ENCODE measurements at regions not wholly inside any gene's neighbourhood (a gene's known extent, or its start where the extent isn't known, plus 50 kb on each side); places are given as distances from the start of the nearest gene placed in this dataset.
"Not testable (repeated sequence)": the region's sequence is repeated elsewhere in the genome, so short reads cannot be mapped to it uniquely, and the experiment has no call there.

DNA sequence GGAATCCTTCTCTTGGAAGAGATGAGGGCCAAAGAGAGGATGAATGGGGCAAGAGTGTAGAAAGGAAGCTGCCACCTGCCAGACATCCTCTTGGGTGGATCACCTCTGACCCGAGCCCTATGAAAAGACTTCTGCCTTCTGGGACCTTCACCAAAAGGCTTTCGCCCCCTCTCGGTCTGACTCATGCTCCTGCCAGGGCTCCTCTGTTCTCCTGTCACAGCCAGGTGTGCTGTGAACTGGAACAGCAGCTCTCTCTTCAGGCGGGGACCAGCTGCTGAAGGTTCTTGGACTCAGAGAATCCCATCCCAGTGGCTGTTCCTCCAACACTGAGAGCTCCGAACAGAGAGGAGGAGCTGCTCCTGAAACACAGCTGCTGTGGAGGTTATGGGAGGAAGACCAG lies 96.6 kb upstream of the AKAP13 start:
- H3K36me3 ChIP-seq (ENCODE audit: control insufficient read depth in 1 of 2, insufficient read depth in 2 of 2, low read depth in 1 of 2, low read length in 2 of 2); H2AFZ ChIP-seq (ENCODE audit: low read depth, low read length); H3K27ac ChIP-seq (ENCODE audit: low read length, poor library complexity, severe bottlenecking); H2AK5ac ChIP-seq (ENCODE audit: low read length, severe bottlenecking); H2BK15ac ChIP-seq (ENCODE audit: low read depth, poor library complexity, severe bottlenecking); H3K79me1 ChIP-seq (replicated peaks; ENCODE audit: low read length, poor library complexity, severe bottlenecking); H3K14ac ChIP-seq (ENCODE audit: low read length in 2 of 2); H3K27me3 ChIP-seq (ENCODE audit: control insufficient read depth in 1 of 2, insufficient read depth in 1 of 2, low read length in 2 of 2); H3K9me3 ChIP-seq (ENCODE audit: control insufficient read depth, low read length); H3K4me1 ChIP-seq (ENCODE audit: control insufficient read depth, insufficient read depth, low read depth, low read length); H2BK5ac ChIP-seq (ENCODE audit: low read depth, low read length, poor library complexity, severe bottlenecking); H2BK120ac ChIP-seq (ENCODE audit: low read depth, low read length); H3K4ac ChIP-seq (ENCODE audit: low read depth in 1 of 2, low read length in 2 of 2); H4K91ac ChIP-seq (ENCODE audit: low read length); H3K23ac ChIP-seq (ENCODE audit: low read length in 2 of 2); H3K9ac ChIP-seq (ENCODE audit: low read length); H2BK12ac ChIP-seq (ENCODE audit: low read length in 2 of 2); H3K4me3 ChIP-seq (ENCODE audit: insufficient read depth in 1 of 2, low read depth in 1 of 2, low read length in 2 of 2); DNase-seq; H3K18ac ChIP-seq (ENCODE audit: low read depth in 1 of 2, low read length in 2 of 2); H4K8ac ChIP-seq (ENCODE audit: low read length); H3K4me2 ChIP-seq (ENCODE audit: low read length, poor library complexity, severe bottlenecking): not testable (repeated sequence)
- 61% methylated on average over 5 of the region's 5 CpGs for WGBS

DNA sequence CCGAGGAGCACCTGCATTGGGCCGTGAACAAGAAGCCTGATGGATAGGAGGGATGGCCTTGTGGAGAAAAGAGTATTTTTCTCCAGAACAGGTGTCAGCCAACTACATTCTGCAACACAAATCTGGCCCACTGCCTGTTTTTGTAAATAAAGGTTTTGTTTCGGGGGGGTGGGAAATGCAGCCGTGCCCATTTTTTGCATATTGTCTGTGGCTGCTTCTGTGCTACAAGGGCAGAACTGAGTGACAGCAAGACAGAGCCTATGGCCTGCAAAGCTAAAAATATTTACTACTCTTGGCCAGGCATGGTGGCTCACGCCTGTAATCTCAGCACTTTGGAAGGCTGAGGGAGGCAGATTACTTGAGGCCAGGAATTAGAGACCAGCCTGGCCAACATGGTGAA lies 95.9 kb upstream of the AKAP13 start:
- no peak overlapping the region for H3K23ac ChIP-seq (ENCODE audit: low read length in 2 of 2)
- H2BK15ac ChIP-seq (ENCODE audit: low read depth, poor library complexity, severe bottlenecking), result no peak overlapping the region
- no peak overlapping the region for H3K4ac ChIP-seq (ENCODE audit: low read depth in 1 of 2, low read length in 2 of 2)
- H3K4me1 ChIP-seq (ENCODE audit: control insufficient read depth, insufficient read depth, low read depth, low read length), result no peaks in the 10 kb centered on the region
- H3K4me2 ChIP-seq (ENCODE audit: low read length, poor library complexity, severe bottlenecking), result no peak overlapping the region
- H4K91ac ChIP-seq (ENCODE audit: low read length), result no peak overlapping the region
- H4K8ac ChIP-seq (ENCODE audit: low read length), result no peak overlapping the region
- H3K27me3 ChIP-seq (ENCODE audit: control insufficient read depth in 1 of 2, insufficient read depth in 1 of 2, low read length in 2 of 2), result no peaks in the 10 kb centered on the region
- H3K27ac ChIP-seq (ENCODE audit: low read length, poor library complexity, severe bottlenecking), result no peak overlapping the region
- H3K18ac ChIP-seq (ENCODE audit: low read depth in 1 of 2, low read length in 2 of 2), result no peak overlapping the region
- no peak overlapping the region for H2BK12ac ChIP-seq (ENCODE audit: low read length in 2 of 2)
- 93% methylated on average over 5 of the region's 5 CpGs for WGBS
- H3K4me3 ChIP-seq (ENCODE audit: insufficient read depth in 1 of 2, low read depth in 1 of 2, low read length in 2 of 2), result no peak overlapping the region
- no peak overlapping the region for H3K9ac ChIP-seq (ENCODE audit: low read length)
- H3K36me3 ChIP-seq (ENCODE audit: control insufficient read depth in 1 of 2, insufficient read depth in 2 of 2, low read depth in 1 of 2, low read length in 2 of 2), result no peaks in the 10 kb centered on the region
- no peak overlapping the region for H2BK120ac ChIP-seq (ENCODE audit: low read depth, low read length)
- no peak overlapping the region for H2AK5ac ChIP-seq (ENCODE audit: low read length, severe bottlenecking)
- no peaks in the 10 kb centered on the region for H3K9me3 ChIP-seq (ENCODE audit: control insufficient read depth, low read length)
- no peak overlapping the region for H2BK5ac ChIP-seq (ENCODE audit: low read depth, low read length, poor library complexity, severe bottlenecking)
- no peak overlapping the region for H2AFZ ChIP-seq (ENCODE audit: low read depth, low read length)
- no peak for DNase-seq
- H3K79me1 ChIP-seq (replicated peaks; ENCODE audit: low read length, poor library complexity, severe bottlenecking), result no peaks in the 10 kb centered on the region
- no peak overlapping the region for H3K14ac ChIP-seq (ENCODE audit: low read length in 2 of 2)

DNA sequence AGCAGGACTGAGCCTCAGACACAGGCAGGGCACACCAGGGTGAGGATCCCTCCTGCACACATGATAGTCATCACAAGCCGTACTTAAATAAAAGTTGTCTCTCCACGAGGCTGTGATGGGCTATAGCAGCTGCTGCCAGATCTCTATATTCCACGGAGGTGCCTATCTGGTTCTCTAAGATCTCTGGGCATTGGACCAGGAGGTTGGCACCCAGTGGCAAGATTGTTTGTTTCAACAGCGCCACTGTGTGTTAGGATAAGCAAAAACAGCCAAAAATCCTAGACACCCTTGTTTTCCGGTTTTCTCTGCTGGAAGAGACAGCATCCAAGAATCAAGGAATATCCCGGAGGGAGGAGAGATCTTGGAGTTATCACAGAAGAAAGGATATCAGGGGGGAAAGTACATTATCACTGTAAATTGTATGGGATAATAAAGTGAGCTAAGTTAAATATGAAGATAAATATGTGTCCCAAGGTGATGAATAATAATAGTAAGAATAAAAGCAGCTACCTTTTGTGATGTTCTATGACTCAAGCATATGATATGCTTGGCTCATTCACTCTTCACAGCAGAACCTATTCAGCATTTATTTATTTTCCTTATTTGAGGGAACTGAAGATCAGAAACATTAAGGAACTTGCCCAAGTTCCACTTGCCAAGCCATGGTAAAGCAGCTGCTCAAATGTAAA lies 90.6 kb upstream of the AKAP13 start:
- H3K9me3 ChIP-seq (ENCODE audit: control insufficient read depth, low read length), result no peaks in the 10 kb centered on the region
- H2AK5ac ChIP-seq (ENCODE audit: low read length, severe bottlenecking), result no peak overlapping the region
- DNase-seq, result peak; percentile 44
- no peak overlapping the region for H3K23ac ChIP-seq (ENCODE audit: low read length in 2 of 2)
- no peak overlapping the region for H3K14ac ChIP-seq (ENCODE audit: low read length in 2 of 2)
- H2BK12ac ChIP-seq (ENCODE audit: low read length in 2 of 2), result no peak overlapping the region
- no peak overlapping the region for H4K91ac ChIP-seq (ENCODE audit: low read length)
- H3K79me1 ChIP-seq (replicated peaks; ENCODE audit: low read length, poor library complexity, severe bottlenecking), result no peaks in the 10 kb centered on the region
- WGBS, result 62% methylated on average over 6 of the region's 6 CpGs
- H3K18ac ChIP-seq (ENCODE audit: low read depth in 1 of 2, low read length in 2 of 2), result no peak overlapping the region
- no peak overlapping the region for H2BK120ac ChIP-seq (ENCODE audit: low read depth, low read length)
- H3K4me2 ChIP-seq (ENCODE audit: low read length, poor library complexity, severe bottlenecking), result no peak overlapping the region
- H3K27me3 ChIP-seq (ENCODE audit: control insufficient read depth in 1 of 2, insufficient read depth in 1 of 2, low read length in 2 of 2), result no peaks in the 10 kb centered on the region
- no peak overlapping the region for H2BK5ac ChIP-seq (ENCODE audit: low read depth, low read length, poor library complexity, severe bottlenecking)
- H3K27ac ChIP-seq (ENCODE audit: low read length, poor library complexity, severe bottlenecking), result no peak overlapping the region
- H3K4me3 ChIP-seq (ENCODE audit: insufficient read depth in 1 of 2, low read depth in 1 of 2, low read length in 2 of 2), result no peak overlapping the region
- H2BK15ac ChIP-seq (ENCODE audit: low read depth, poor library complexity, severe bottlenecking), result no peak overlapping the region
- no peak overlapping the region for H4K8ac ChIP-seq (ENCODE audit: low read length)
- H3K4me1 ChIP-seq (ENCODE audit: control insufficient read depth, insufficient read depth, low read depth, low read length), result no peaks in the 10 kb centered on the region
- H3K36me3 ChIP-seq (ENCODE audit: control insufficient read depth in 1 of 2, insufficient read depth in 2 of 2, low read depth in 1 of 2, low read length in 2 of 2), result no peaks in the 10 kb centered on the region
- H3K4ac ChIP-seq (ENCODE audit: low read depth in 1 of 2, low read length in 2 of 2), result no peak overlapping the region
- H2AFZ ChIP-seq (ENCODE audit: low read depth, low read length), result no peak overlapping the region
- peak overlapping the region; percentile 3 for H3K9ac ChIP-seq (ENCODE audit: low read length)

DNA sequence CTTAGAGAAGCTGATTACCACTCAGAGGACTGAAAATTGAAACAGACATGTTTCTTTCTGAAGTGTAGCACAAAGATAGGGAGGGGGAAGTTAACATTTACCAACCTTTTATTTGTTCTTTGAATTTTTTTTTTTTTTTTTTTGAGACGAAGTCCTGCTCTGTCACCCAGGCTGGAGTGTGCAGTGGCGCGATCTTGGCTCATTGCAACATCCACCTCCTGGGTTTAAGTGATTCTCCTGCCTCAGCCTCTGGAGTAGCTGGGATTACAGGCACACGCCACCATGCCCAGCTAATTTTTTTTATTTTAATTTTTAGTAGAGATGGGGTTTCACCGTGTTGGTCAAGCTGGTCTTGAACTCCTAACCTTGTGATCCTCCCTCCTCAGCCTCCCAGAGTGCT lies 87.8 kb upstream of the AKAP13 start:
- not testable (repeated sequence) for H4K8ac ChIP-seq (ENCODE audit: low read length); H3K36me3 ChIP-seq (ENCODE audit: control insufficient read depth in 1 of 2, insufficient read depth in 2 of 2, low read depth in 1 of 2, low read length in 2 of 2); H2BK12ac ChIP-seq (ENCODE audit: low read length in 2 of 2); H3K14ac ChIP-seq (ENCODE audit: low read length in 2 of 2); H3K4me1 ChIP-seq (ENCODE audit: control insufficient read depth, insufficient read depth, low read depth, low read length); H3K27me3 ChIP-seq (ENCODE audit: control insufficient read depth in 1 of 2, insufficient read depth in 1 of 2, low read length in 2 of 2); H3K9me3 ChIP-seq (ENCODE audit: control insufficient read depth, low read length); H2BK5ac ChIP-seq (ENCODE audit: low read depth, low read length, poor library complexity, severe bottlenecking); H2BK15ac ChIP-seq (ENCODE audit: low read depth, poor library complexity, severe bottlenecking); DNase-seq; H2AK5ac ChIP-seq (ENCODE audit: low read length, severe bottlenecking); H3K4me3 ChIP-seq (ENCODE audit: insufficient read depth in 1 of 2, low read depth in 1 of 2, low read length in 2 of 2); H3K4ac ChIP-seq (ENCODE audit: low read depth in 1 of 2, low read length in 2 of 2); H2BK120ac ChIP-seq (ENCODE audit: low read depth, low read length); H3K23ac ChIP-seq (ENCODE audit: low read length in 2 of 2); H3K18ac ChIP-seq (ENCODE audit: low read depth in 1 of 2, low read length in 2 of 2); H3K4me2 ChIP-seq (ENCODE audit: low read length, poor library complexity, severe bottlenecking); H3K27ac ChIP-seq (ENCODE audit: low read length, poor library complexity, severe bottlenecking); H2AFZ ChIP-seq (ENCODE audit: low read depth, low read length); H3K9ac ChIP-seq (ENCODE audit: low read length); H3K79me1 ChIP-seq (replicated peaks; ENCODE audit: low read length, poor library complexity, severe bottlenecking); H4K91ac ChIP-seq (ENCODE audit: low read length)
- WGBS, result no CpG with 5 or more reads among the region's 5 CpGs

All from mesenchymal stem cell (in vitro differentiated cells and primary cell).